NOMO-1 (cell line): ENCODE measurements at regions not wholly inside any gene's neighbourhood (a gene's known extent, or its start where the extent isn't known, plus 50 kb on each side); places are given as distances from the start of the nearest gene placed in this dataset.

Source experiments
- DNase-seq, 2 experiments: peaks; one replicate each; lab custom pipeline; 2025; ENCODE audit not compliant: unreplicated experiment in 2 of 2; lab: John Stamatoyannopoulos, UW

- DNase-seq = no peak
Measured at GRCh38 chr11:128331317-128331716, 256.0 kb downstream of the ETS1 start.

- DNase-seq = no peak
Measured at GRCh38 chr11:128330203-128330602, 257.2 kb downstream of the ETS1 start.

- no peak for DNase-seq
Measured at GRCh38 chr11:128328955-128329551, 258.3 kb downstream of the ETS1 start.

GRCh38 chr11:128327274-128327673 is 260.1 kb downstream of the ETS1 start:
- DNase-seq = no peak

- DNase-seq = no peak
Measured at GRCh38 chr11:128326791-128327190, 260.6 kb downstream of the ETS1 start.

- DNase-seq = no peak
Measured at GRCh38 chr11:128324531-128325141, 262.7 kb downstream of the ETS1 start.

- no peak for DNase-seq
Measured at GRCh38 chr11:128324051-128324481, 263.3 kb downstream of the ETS1 start.

- DNase-seq = no peak
Measured at GRCh38 chr11:128323381-128323780, 264.0 kb downstream of the ETS1 start.

GRCh38 chr11:128318856-128319474 is 268.4 kb downstream of the ETS1 start:
- DNase-seq = no peak

GRCh38 chr11:128316541-128317227 is 270.7 kb downstream of the ETS1 start:
- peak; percentile 21 to 25 for DNase-seq

- DNase-seq = no peak
Measured at GRCh38 chr11:128315933-128316332, 271.4 kb downstream of the ETS1 start.

GRCh38 chr11:128313931-128314330 is 273.4 kb downstream of the ETS1 start:
- DNase-seq = no peak

- DNase-seq = no peak
Measured at GRCh38 chr11:128311742-128312719, 275.3 kb downstream of the ETS1 start.

GRCh38 chr11:128310676-128311445 is 276.5 kb downstream of the ETS1 start:
- no peak for DNase-seq

- no peak for DNase-seq
Measured at GRCh38 chr11:128310005-128310404, 277.4 kb downstream of the ETS1 start.

- DNase-seq = no peak
Measured at GRCh38 chr11:128308794-128309193, 278.6 kb downstream of the ETS1 start.

- DNase-seq = no peak
Measured at GRCh38 chr11:128305588-128305987, 281.8 kb downstream of the ETS1 start.

GRCh38 chr11:128304666-128305485 is 282.5 kb downstream of the ETS1 start:
- no peak for DNase-seq

- no peak for DNase-seq
Measured at GRCh38 chr11:128304116-128304515, 283.2 kb downstream of the ETS1 start.
